ENCODE measurements at regions not wholly inside any gene's neighbourhood (a gene's known extent, or its start where the extent isn't known, plus 50 kb on each side); places are given as distances from the start of the nearest gene placed in this dataset.
"Not testable (repeated sequence)": the region's sequence is repeated elsewhere in the genome, so short reads cannot be mapped to it uniquely, and the experiment has no call there.

- Mint-ChIP-seq H3K27ac (ENCODE audit: unreplicated experiment) (no peak overlapping the region), H3K4me1 (ENCODE audit: unreplicated experiment) (peaks cover 24% of the 10 kb centered on the region), H3K4me3 (ENCODE audit: unreplicated experiment) (no peak overlapping the region), H3K27me3 (ENCODE audit: unreplicated experiment) (no peaks in the 10 kb centered on the region), H3K9me3 (ENCODE audit: unreplicated experiment) (no peaks in the 10 kb centered on the region), H3K36me3 (ENCODE audit: unreplicated experiment) (no peaks in the 10 kb centered on the region)
- TF ChIP-seq CTCF (IDR thresholded peaks at IDR 0.05), result no peak
- no peak for DNase-seq (ENCODE audit: extremely low spot score, unreplicated experiment)
These were observed 391.0 kb downstream of the PTPRC start for GRCh38 chr1:199029855-199030254.

GRCh38 chr1:199030541-199030940, 391.7 kb downstream of the PTPRC start:
- H3K27ac Mint-ChIP-seq (ENCODE audit: unreplicated experiment); DNase-seq (ENCODE audit: extremely low spot score, unreplicated experiment); H3K9me3 Mint-ChIP-seq (ENCODE audit: unreplicated experiment); H3K27me3 Mint-ChIP-seq (ENCODE audit: unreplicated experiment); H3K4me3 Mint-ChIP-seq (ENCODE audit: unreplicated experiment); H3K36me3 Mint-ChIP-seq (ENCODE audit: unreplicated experiment): not testable (repeated sequence)
- H3K4me1 Mint-ChIP-seq (ENCODE audit: unreplicated experiment), result peaks cover 24% of the 10 kb centered on the region

GRCh38 chr1:199031170-199031569, 392.3 kb downstream of the PTPRC start:
- H3K4me1 Mint-ChIP-seq (ENCODE audit: unreplicated experiment), result peaks cover 22% of the 10 kb centered on the region
- not testable (repeated sequence) for H3K36me3 Mint-ChIP-seq (ENCODE audit: unreplicated experiment); H3K27ac Mint-ChIP-seq (ENCODE audit: unreplicated experiment); H3K27me3 Mint-ChIP-seq (ENCODE audit: unreplicated experiment); H3K9me3 Mint-ChIP-seq (ENCODE audit: unreplicated experiment); DNase-seq (ENCODE audit: extremely low spot score, unreplicated experiment); H3K4me3 Mint-ChIP-seq (ENCODE audit: unreplicated experiment)

GRCh38 chr1:199032479-199032878, 393.6 kb downstream of the PTPRC start:
- H3K9me3 Mint-ChIP-seq (ENCODE audit: unreplicated experiment); H3K4me3 Mint-ChIP-seq (ENCODE audit: unreplicated experiment); H3K27ac Mint-ChIP-seq (ENCODE audit: unreplicated experiment); DNase-seq (ENCODE audit: extremely low spot score, unreplicated experiment); H3K36me3 Mint-ChIP-seq (ENCODE audit: unreplicated experiment); H3K27me3 Mint-ChIP-seq (ENCODE audit: unreplicated experiment): not testable (repeated sequence)
- peaks cover 14% of the 10 kb centered on the region for H3K4me1 Mint-ChIP-seq (ENCODE audit: unreplicated experiment)

- DNase-seq (ENCODE audit: extremely low spot score, unreplicated experiment), result no peak
- Mint-ChIP-seq H3K36me3 (ENCODE audit: unreplicated experiment) (no peaks in the 10 kb centered on the region), H3K9me3 (ENCODE audit: unreplicated experiment) (no peaks in the 10 kb centered on the region), H3K27ac (ENCODE audit: unreplicated experiment) (no peak overlapping the region), H3K4me1 (ENCODE audit: unreplicated experiment) (peaks cover 7% of the 10 kb centered on the region), H3K4me3 (ENCODE audit: unreplicated experiment) (no peak overlapping the region), H3K27me3 (ENCODE audit: unreplicated experiment) (no peaks in the 10 kb centered on the region)
- no peak for TF ChIP-seq CTCF (IDR thresholded peaks at IDR 0.05)
These were observed 394.8 kb downstream of the PTPRC start for GRCh38 chr1:199033661-199034060.

GRCh38 chr1:199038156-199038555, 399.3 kb downstream of the PTPRC start:
- Mint-ChIP-seq H3K9me3 (ENCODE audit: unreplicated experiment) (no peaks in the 10 kb centered on the region), H3K4me1 (ENCODE audit: unreplicated experiment) (peaks cover 6% of the 10 kb centered on the region), H3K36me3 (ENCODE audit: unreplicated experiment) (no peaks in the 10 kb centered on the region), H3K4me3 (ENCODE audit: unreplicated experiment) (no peak overlapping the region), H3K27ac (ENCODE audit: unreplicated experiment) (no peak overlapping the region), H3K27me3 (ENCODE audit: unreplicated experiment) (no peaks in the 10 kb centered on the region)
- TF ChIP-seq CTCF (IDR thresholded peaks at IDR 0.05), result no peak
- no peak for DNase-seq (ENCODE audit: extremely low spot score, unreplicated experiment)
